ENCODE measurements at regions not wholly inside any gene's neighbourhood (a gene's known extent, or its start where the extent isn't known, plus 50 kb on each side); places are given as distances from the start of the nearest gene placed in this dataset.

GRCh38 chr12:73110816-73111215 lies 838.6 kb downstream of the TRHDE start:
- DNase-seq (ENCODE audit: low spot score) (no peak), ATAC-seq (no peak)
- no peaks in the 10 kb centered on the region for H3K27me3 Mint-ChIP-seq (ENCODE audit: insufficient read depth, low read depth, poor library complexity)
- Histone ChIP-seq H3K27ac (ENCODE audit: low read depth) (no peak overlapping the region), H3K79me2 (replicated peaks; ENCODE audit: insufficient read depth) (no peaks in the 10 kb centered on the region), H3K36me3 (ENCODE audit: insufficient read depth) (no peaks in the 10 kb centered on the region), H3K9me2 (ENCODE audit: insufficient read depth) (no peaks in the 10 kb centered on the region), H3K4me3 (no peak overlapping the region), H3K4me2 (no peak overlapping the region), H3K4me1 (ENCODE audit: insufficient read depth) (no peaks in the 10 kb centered on the region), H4K20me1 (replicated peaks; ENCODE audit: insufficient read depth) (no peaks in the 10 kb centered on the region), H3K27me3 (ENCODE audit: insufficient read depth) (no peaks in the 10 kb centered on the region), H2AFZ (no peak overlapping the region), H3F3A (replicated peaks; ENCODE audit: low read depth) (no peaks in the 10 kb centered on the region)
- no peaks in the 10 kb centered on the region for H3K9me3 Mint-ChIP-seq
- TF ChIP-seq ZNF114 (CRISPR knock-in tag; IDR thresholded peaks at IDR 0.05) (no peak), EZH2phosphoT487 (IDR thresholded peaks at IDR 0.05; ENCODE audit: unreplicated experiment) (no peak), REST (IDR thresholded peaks at IDR 0.05; ENCODE audit: unreplicated experiment) (no peak), STAT1 (IDR thresholded peaks at IDR 0.05; ENCODE audit: unreplicated experiment) (no peak), CTCF (conservative IDR thresholded peaks at IDR 0.05; ENCODE audit: low read depth in 2 of 2) (no peak), JUNB (IDR thresholded peaks at IDR 0.05; ENCODE audit: unreplicated experiment) (no peak), ZNF331 (CRISPR knock-in tag; IDR thresholded peaks at IDR 0.05; ENCODE audit: low read depth) (no peak), CREB1 (CRISPR knock-in tag; IDR thresholded peaks at IDR 0.05; ENCODE audit: low read depth) (no peak), ETS1 (IDR thresholded peaks at IDR 0.05) (no peak)
- no peak overlapping the region for H3K27ac Mint-ChIP-seq
- H3K4me1 Mint-ChIP-seq, result peaks cover 4% of the 10 kb centered on the region; the same call in 2 of the 3 replicates
- H3K36me3 Mint-ChIP-seq (ENCODE audit: low read depth), result no peaks in the 10 kb centered on the region
- no peak overlapping the region for H3K4me3 Mint-ChIP-seq

Measured in GM23338 (cell line).